ENCODE measurements at regions not wholly inside any gene's neighbourhood (a gene's known extent, or its start where the extent isn't known, plus 50 kb on each side); places are given as distances from the start of the nearest gene placed in this dataset.

DNA sequence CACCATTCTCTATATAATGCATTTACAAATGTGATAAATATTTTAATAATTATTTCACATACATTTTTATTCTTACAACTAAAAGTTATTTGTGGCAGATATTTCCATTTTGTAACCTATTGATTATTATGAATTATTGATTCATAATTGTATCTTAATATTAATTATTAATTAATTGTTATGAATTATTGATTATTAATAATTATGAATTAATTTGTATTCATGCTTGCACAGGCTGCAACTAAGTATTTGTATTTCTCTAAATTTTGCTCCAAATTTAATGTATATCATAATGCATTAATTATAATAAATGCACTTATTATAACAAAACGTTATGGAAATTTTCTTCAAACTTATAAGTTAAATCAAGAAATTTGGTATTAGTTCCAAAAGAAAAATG is 929.7 kb downstream of the PCDH7 start:
- no peak for DNase-seq
- TF ChIP-seq POLR2A (IDR thresholded peaks at IDR 0.05; ENCODE audit: low read length), result no peak

DNA sequence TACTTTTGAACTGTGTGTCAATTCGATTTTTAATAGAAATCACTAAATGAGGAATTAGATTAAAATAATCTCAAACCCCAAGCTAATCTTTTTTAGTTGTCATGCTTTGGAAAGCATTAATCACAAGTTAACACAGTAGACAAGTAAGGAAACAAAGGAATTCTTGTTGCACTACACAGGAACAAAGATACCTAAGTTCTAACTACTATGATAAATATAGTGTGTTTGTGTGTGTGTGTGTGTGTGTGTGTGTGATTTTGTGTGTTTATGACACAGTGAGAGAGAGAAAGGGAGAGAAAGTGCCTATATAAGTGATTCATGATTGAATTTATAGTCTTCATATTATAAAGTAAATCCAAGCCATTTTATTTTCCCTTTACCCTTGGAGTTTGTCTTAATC is 931.4 kb downstream of the PCDH7 start:
- DNase-seq, result no peak
- TF ChIP-seq POLR2A (IDR thresholded peaks at IDR 0.05; ENCODE audit: low read length) (no peak), GATA1 (IDR thresholded peaks at IDR 0.05; ENCODE audit: low read depth, low read length) (no peak)

DNA sequence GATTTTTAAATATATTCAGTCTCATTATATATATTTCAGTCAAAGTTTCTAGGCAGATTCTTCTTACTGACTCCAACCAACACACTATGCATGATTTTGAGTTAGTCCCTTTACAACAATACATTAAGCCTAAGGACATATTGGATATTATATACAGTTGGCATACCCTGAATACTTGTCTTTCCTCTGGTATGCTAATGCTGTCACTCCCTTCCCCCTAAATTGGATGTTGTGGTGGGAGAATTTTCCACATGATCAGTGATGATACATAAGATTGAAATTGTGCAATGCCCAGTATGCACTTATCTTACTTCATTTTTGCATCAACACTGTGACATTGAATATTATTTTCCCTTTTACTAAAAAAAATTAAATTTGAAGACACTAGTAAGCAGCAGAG is 935.2 kb downstream of the PCDH7 start:
- TF ChIP-seq POLR2A (IDR thresholded peaks at IDR 0.05; ENCODE audit: low read length), result no peak
- no peak for TF ChIP-seq GATA1 (IDR thresholded peaks at IDR 0.05; ENCODE audit: low read depth, low read length)
- no peak for DNase-seq

DNA sequence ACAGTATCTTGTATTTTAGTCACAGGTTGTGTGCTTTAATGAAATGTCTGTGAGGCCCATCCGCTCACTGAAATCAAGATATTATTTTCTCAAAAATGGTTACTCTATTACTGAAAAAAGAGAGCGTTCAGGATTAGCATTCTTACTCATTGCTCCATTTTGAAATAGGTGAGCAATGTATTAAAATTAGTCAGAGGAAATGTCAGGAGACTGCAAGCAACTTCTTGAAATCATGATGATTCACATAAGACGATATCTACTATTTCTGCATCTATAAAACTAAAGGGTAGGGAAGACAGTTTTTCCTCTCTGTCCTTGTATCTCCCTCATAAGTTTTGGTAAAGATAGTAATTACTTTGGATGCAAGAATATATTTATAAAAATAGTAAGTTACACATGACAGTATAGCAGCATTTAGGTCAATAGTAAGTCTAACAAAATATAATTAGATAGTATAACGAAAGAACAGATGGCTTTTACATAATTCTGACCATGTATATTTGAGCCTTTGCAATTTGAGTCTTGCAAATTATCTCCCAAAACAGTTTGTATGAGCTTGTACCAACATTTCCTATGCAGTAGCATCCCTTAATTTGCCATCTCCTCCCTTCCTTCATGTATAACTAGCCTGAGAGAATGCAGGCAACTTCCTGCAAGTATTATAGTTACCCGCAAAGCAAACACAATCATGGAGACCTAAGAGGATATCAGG is 937.8 kb downstream of the PCDH7 start:
- no peak for DNase-seq
- TF ChIP-seq POLR2A (IDR thresholded peaks at IDR 0.05; ENCODE audit: low read length) (no peak), GATA1 (IDR thresholded peaks at IDR 0.05; ENCODE audit: low read depth, low read length) (no peak)

DNA sequence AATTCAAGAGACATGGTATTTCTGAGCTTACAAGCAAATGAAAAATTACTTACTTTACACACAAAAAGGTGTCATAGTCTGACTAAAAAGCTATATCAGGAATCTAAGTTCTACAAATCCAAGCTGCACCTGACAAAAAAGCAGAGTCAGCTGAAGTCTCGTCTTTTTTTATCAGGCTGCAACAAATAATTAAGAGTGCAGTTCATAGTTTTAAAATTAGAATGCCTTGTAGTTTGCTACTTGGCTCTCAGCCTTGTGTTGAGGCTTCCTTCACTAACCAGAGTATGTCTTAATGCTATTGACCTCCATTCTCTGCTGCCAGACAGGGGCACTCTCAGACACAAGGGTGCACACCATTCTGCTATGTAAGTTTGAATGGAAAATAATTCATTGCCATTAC is 940.7 kb downstream of the PCDH7 start:
- DNase-seq, result no peak
- TF ChIP-seq GATA1 (IDR thresholded peaks at IDR 0.05; ENCODE audit: low read depth, low read length) (no peak), POLR2A (IDR thresholded peaks at IDR 0.05; ENCODE audit: low read length) (no peak)

DNA sequence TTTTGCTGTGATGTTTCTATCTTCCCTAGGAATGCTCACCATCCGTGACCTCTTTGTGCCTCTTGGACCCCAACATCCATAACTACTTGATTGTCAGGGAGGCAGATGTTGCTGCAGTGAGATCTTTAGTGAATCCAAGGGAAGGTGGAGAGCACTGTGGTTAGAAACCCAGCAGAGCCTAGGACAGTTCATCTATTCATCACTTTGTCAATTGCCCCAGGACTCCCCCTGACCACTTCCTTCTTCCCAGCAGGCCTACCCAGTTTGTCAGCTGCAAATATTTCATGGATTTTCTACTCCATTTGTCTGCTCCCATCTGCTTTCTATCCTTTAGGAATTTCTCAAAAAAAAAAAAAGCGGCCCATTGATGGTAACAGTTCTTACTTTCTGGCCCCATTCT is 942.8 kb downstream of the PCDH7 start:
- DNase-seq, result no peak
- TF ChIP-seq POLR2A (IDR thresholded peaks at IDR 0.05; ENCODE audit: low read length), result no peak
- no peak for TF ChIP-seq GATA1 (IDR thresholded peaks at IDR 0.05; ENCODE audit: low read depth, low read length)

DNA sequence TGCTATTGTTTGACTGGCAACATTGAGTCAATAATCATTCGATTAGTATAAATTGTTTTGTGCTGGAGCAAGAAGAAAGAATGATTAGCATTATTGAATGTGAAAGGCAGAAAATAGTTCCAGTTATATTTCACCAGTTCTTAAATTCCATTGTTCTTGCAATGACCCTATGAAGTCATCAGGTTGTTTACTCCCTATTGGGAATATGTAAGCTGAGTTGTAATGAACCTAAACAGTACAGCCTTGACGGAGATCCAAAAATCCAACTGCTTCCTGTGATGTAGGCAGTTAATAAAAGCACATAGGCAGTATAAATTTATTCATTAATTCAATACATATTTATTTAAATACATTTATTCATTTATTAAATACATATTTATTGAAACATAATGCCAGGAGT is 947.5 kb downstream of the PCDH7 start:
- no peak for DNase-seq
- TF ChIP-seq POLR2A (IDR thresholded peaks at IDR 0.05; ENCODE audit: low read length) (no peak), GATA1 (IDR thresholded peaks at IDR 0.05; ENCODE audit: low read depth, low read length) (no peak)

DNA sequence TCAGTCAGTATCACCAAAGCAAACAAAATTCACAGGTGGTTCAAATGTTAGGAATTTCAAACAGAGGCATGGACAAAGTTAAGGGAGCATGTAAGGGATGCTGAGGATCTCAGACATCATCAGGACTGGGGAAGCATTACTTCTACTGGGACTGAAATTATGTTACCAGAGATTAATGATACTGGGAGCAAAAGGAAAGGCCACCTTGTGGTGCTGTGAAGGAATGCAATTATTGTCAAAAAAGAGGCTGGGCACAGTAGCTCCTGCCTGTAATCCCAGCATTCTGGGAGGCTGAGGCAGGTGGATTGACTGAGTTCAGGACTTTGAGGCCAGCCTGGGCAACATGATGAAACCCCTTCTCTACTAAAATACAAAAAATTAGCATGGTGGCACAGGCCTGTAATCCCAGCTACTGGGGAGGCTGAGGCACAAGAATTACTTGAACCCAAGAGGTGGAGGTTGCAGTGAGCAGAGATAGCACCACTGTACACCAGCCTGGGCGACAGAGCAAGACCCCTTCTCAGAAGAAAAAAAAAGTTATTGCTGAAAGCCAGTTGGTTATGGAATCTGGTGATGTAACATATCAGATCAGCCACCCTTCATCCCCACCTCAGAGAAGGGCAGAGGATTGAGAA is 954.3 kb downstream of the PCDH7 start:
- TF ChIP-seq POLR2A (IDR thresholded peaks at IDR 0.05; ENCODE audit: low read length), result no peak
- TF ChIP-seq GATA1 (IDR thresholded peaks at IDR 0.05; ENCODE audit: low read depth, low read length), result no peak
- DNase-seq, result peak in 1 of 2 experiments; percentile 1

DNA sequence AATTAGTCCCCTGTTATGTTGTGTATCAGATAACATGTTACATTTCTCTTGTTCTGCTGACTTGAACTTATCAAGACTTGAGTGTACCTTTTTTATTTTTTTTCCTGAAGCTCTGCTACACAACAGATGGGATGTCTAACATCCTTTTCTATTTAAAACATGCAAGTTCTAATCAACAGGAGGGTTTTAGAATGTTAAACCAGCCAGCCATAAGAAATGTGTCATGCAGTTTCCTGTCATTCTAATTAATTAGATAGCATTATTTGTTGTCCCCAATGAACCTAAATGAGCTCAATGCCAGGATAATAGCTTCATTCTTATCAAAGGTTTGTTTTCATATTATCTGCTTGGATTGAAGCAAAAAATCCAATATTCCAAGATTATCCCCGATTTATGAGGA is 958.2 kb downstream of the PCDH7 start:
- no peak for DNase-seq
- TF ChIP-seq GATA1 (IDR thresholded peaks at IDR 0.05; ENCODE audit: low read depth, low read length) (no peak), POLR2A (IDR thresholded peaks at IDR 0.05; ENCODE audit: low read length) (no peak)

DNA sequence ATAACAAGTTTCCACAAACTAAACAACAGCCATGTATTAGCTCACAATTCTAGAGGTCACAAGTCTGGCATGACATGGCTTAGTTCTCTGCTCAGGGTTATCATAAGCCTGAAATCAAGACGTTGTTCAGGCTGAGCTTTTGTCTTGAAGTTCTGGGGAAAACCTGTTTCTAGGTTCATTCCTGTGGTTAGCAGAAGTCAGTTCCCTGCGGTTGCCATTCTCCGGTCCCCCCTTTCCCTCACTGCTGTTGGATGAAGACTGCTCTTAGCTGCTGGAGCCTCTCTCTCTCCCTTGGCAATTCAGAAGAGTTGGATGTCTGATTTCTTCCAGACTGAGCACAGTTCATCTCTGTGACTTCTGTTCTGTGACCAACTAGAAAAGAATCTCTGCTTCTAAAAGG is 962.6 kb downstream of the PCDH7 start:
- no peak for DNase-seq
- TF ChIP-seq GATA1 (IDR thresholded peaks at IDR 0.05; ENCODE audit: low read depth, low read length), result no peak
- TF ChIP-seq POLR2A (IDR thresholded peaks at IDR 0.05; ENCODE audit: low read length), result no peak

DNA sequence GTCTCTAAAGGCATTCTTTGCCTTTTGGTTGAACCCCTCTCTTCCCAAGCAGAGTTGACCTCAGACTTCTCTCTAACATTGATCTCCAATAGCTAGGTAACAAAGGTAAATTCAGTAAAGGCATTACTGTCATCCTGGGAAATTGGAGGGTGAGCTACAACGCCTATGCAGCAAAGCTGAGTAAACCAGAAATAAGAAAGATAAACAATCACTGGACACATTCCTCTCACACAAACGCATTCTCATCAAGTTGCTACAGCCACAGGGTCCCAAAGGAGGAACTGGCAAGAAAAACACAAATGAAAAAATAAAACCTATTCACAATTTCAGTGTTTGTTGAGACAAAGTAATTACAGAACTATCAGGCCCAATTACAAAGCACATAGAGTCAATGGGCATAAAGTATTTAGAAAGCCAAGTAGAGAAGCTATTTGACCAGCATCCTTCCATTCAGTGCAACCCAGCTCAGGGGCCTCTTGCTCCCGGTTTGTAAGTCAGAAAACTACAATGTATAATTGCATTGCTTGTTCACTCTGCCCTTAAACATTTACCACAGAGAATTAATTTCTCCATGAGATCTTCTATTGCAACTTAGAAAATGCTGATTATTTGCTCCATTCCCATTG is 967.7 kb downstream of the PCDH7 start:
- DNase-seq, result no peak
- TF ChIP-seq POLR2A (IDR thresholded peaks at IDR 0.05; ENCODE audit: low read length) (no peak), GATA1 (IDR thresholded peaks at IDR 0.05; ENCODE audit: low read depth, low read length) (no peak)

DNA sequence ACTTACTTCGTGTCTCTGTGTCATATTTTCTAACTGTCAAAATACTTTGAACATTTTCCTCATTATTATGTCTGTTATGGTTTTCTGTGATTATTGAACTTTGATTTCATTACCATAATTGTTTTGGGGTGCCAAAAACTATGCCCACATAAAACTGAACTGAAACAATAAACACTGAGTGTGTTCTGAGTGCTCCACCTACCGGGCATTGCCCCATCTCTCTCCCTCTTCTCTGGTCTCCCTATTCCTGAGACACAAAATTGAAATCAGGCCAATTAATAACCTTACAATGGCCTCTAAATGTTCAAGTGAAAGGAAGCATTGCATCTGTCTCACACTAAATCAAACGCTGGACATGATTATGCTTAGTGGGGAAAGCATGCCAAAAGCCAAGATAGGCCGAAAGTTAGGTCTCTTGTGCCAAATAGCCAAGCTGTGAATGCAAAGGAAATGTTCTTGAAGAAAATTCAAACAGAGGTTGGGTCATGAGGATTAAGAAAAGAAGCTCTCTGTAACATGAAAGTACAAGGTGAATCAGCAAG is 972.3 kb downstream of the PCDH7 start:
- no peak for TF ChIP-seq POLR2A (IDR thresholded peaks at IDR 0.05; ENCODE audit: low read length)
- TF ChIP-seq GATA1 (IDR thresholded peaks at IDR 0.05; ENCODE audit: low read depth, low read length), result no peak

DNA sequence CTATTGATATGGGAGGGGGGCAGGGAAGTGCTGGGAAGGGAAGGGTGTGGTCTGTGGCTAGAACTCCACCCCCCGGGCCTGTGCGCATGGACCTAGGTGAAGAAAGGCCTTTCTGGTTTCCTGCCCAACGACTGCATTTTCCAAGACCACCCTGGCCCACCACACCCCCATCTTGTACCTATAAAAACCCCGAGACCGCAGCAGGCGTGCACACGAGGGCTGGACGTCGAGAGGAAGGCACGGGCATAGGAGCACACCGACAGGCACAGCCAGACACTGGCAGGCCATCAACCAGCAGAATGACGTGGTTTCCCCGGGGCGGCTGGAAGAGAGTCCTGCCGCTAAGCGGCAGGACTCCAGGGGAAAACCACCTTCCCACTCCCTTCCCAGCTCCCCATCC is 981.1 kb downstream of the PCDH7 start:
- no peak for DNase-seq
- no peak for TF ChIP-seq POLR2A (IDR thresholded peaks at IDR 0.05; ENCODE audit: low read length)
- TF ChIP-seq GATA1 (IDR thresholded peaks at IDR 0.05; ENCODE audit: low read depth, low read length), result no peak

More for the DNA sequence above, 972.3 kb downstream of the PCDH7 start:
- no peak for DNase-seq

DNA sequence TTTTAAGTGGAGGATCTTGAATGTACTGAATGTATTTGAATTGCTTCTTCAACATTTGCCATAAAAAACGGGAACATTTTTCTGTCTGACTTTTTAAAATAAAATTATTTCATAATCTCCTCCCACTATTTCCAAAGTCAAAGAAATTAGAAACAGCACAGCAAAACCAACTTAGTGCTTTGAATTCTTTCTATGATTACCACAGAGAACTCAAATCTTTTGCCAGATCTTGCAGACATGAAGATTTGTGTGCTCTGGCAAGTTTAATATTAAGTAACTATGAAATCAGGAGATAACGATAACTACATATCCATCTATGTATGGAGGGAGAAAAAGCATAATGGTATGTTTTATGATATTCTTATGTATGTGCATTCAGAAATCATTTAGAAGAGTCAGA is 982.2 kb downstream of the PCDH7 start:
- DNase-seq, result no peak

More for the DNA sequence above, 982.2 kb downstream of the PCDH7 start:
- TF ChIP-seq POLR2A (IDR thresholded peaks at IDR 0.05; ENCODE audit: low read length) (no peak), GATA1 (IDR thresholded peaks at IDR 0.05; ENCODE audit: low read depth, low read length) (no peak)
